SK-N-SH (cell line): ENCODE measurements at regions not wholly inside any gene's neighbourhood (a gene's known extent, or its start where the extent isn't known, plus 50 kb on each side); places are given as distances from the start of the nearest gene placed in this dataset.
"Not testable (repeated sequence)": the region's sequence is repeated elsewhere in the genome, so short reads cannot be mapped to it uniquely, and the experiment has no call there.

Experiments used
- CTCF ChIA-PET: fragments of 300-600, 350-600 bp; formaldehyde crosslinking; extraction: SDS; loops from one replicate; lab custom pipeline; 2021; lab: Yijun Ruan, JAX
- POLR2A ChIA-PET: fragments of 350-600 bp; sonication (Branson Sonifier 250); formaldehyde crosslinking; extraction: SDS; loops from one replicate; lab custom pipeline; 2020; ENCODE audit warnings: antibody characterized with exemption, inconsistent platforms; lab: Yijun Ruan, JAX
- DNase-seq: peaks from one replicate; pipeline ENCODE4 v3.0.0; 2012
- H2AFZ ChIP-seq: fragments of 200-600 bp; sonication (generic); 2 replicates; pipeline ENCODE4 v1.8.1; 2016; ENCODE audit warnings: antibody characterized with exemption, mild to moderate bottlenecking, low read depth
- H3F3A ChIP-seq: fragments of 200-600 bp; sonication (generic); replicated peaks from 2 replicates; pipeline ENCODE3; 2016; ENCODE audit warnings: antibody characterized with exemption, mild to moderate bottlenecking; ENCODE audit not compliant: insufficient read depth
- H3K27ac ChIP-seq, 2 experiments: fragments of 200-500 bp in 1 of 2; fragments of 200-600 bp in 1 of 2; sonication (Bioruptor generic) in 1 of 2; sonication (generic), shearing (Covaris generic) in 1 of 2; 2 replicates each; pipeline versions ENCODE4 v1.5.1 to v1.6.1; 2014 to 2016; ENCODE audit warnings: low read depth in 2 of 2, inconsistent platforms in 1 of 2, low read length in 1 of 2, mild to moderate bottlenecking in 1 of 2, mixed read lengths in 1 of 2
- H3K27me3 ChIP-seq: fragments of 200-600 bp; sonication (generic), shearing (Covaris generic); 2 replicates; pipeline ENCODE4 v1.6.1; 2016; ENCODE audit warnings: mixed run types; ENCODE audit not compliant: insufficient read depth
- H3K36me3 ChIP-seq, 2 experiments: fragments of 200-500 bp in 1 of 2; fragments of 200-600 bp in 1 of 2; sonication (Bioruptor generic) in 1 of 2; sonication (generic) in 1 of 2; replicated peaks in 1 of 2; 2 replicates each; pipeline versions ENCODE3 to v1.5.1; 2014 to 2016; ENCODE audit warnings: low read length in 1 of 2, mild to moderate bottlenecking in 1 of 2; ENCODE audit not compliant: insufficient read depth in 2 of 2, control insufficient read depth in 1 of 2
- H3K4me1 ChIP-seq, 2 experiments: fragments of 200-500 bp in 1 of 2; fragments of 200-600 bp in 1 of 2; sonication (Bioruptor generic) in 1 of 2; sonication (generic), shearing (Covaris generic) in 1 of 2; 2 replicates each; pipeline versions ENCODE4 v1.5.1 to v1.6.1; 2014 to 2016; ENCODE audit warnings: low read depth in 1 of 2, low read length in 1 of 2, mixed run types in 1 of 2; ENCODE audit not compliant: insufficient read depth in 2 of 2, control insufficient read depth in 1 of 2
- H3K4me2 ChIP-seq: fragments of 200-600 bp; sonication (generic), shearing (Covaris generic); 2 replicates; pipeline ENCODE4 v1.6.1; 2017; ENCODE audit warnings: mixed run types
- H3K4me3 ChIP-seq, 2 experiments: fragments of 200-500 bp in 1 of 2; fragments of 200-600 bp in 1 of 2; sonication (Bioruptor generic) in 1 of 2; sonication (generic), shearing (Covaris generic) in 1 of 2; 2 replicates each; pipeline versions ENCODE4 v1.5.1 to v1.8.1; 2014 to 2016; ENCODE audit warnings: low read depth in 2 of 2, inconsistent platforms in 1 of 2, low read length in 1 of 2, mild to moderate bottlenecking in 1 of 2, mixed read lengths in 1 of 2, moderate library complexity in 1 of 2
- H3K79me2 ChIP-seq: fragments of 200-600 bp; sonication (generic); 2 replicates; pipeline ENCODE4 v1.8.1; 2017; ENCODE audit warnings: mild to moderate bottlenecking; ENCODE audit not compliant: insufficient read depth
- H3K9ac ChIP-seq: fragments of 200-600 bp; sonication (generic); 2 replicates; pipeline ENCODE4 v1.6.1; 2017; ENCODE audit warnings: mixed run types
- H3K9me2 ChIP-seq: fragments of 200-600 bp; sonication (generic); 2 replicates; pipeline ENCODE4 v1.6.1; 2017; ENCODE audit warnings: mixed run types
- H3K9me3 ChIP-seq: fragments of 200-600 bp; sonication (generic); 2 replicates; pipeline ENCODE4 v1.6.1; 2017; ENCODE audit warnings: mixed run types, mild to moderate bottlenecking, moderate library complexity
- H4K20me1 ChIP-seq: fragments of 200-600 bp; sonication (generic); 2 replicates; pipeline ENCODE4 v1.6.1; 2017; ENCODE audit warnings: mild to moderate bottlenecking, mixed run types; ENCODE audit not compliant: insufficient read depth
- CHD2 ChIP-seq: fragments of 150-350 bp; IDR thresholded peaks from 2 replicates; pipeline ENCODE4 v1.6.1; 2018; ENCODE audit warnings: low read length; ENCODE audit not compliant: partially characterized antibody
- CTCF ChIP-seq: fragments of 200-600 bp; sonication (generic); IDR thresholded peaks from 2 replicates; pipeline ENCODE4 v1.6.1; 2017; ENCODE audit warnings: antibody characterized with exemption, mild to moderate bottlenecking, moderate library complexity
- EP300 ChIP-seq, 2 experiments: IDR thresholded peaks; 2 replicates each; pipeline versions ENCODE4 v1.4.0 to v1.6.1; 2012; ENCODE audit warnings: borderline replicate concordance in 1 of 2, low read depth in 1 of 2, low read length in 1 of 2
- FOSL2 ChIP-seq: IDR thresholded peaks from 2 replicates; pipeline ENCODE4 v1.4.0; 2012; ENCODE audit warnings: low read depth, mild to moderate bottlenecking, moderate library complexity, borderline replicate concordance
- FOXM1 ChIP-seq: IDR thresholded peaks from 2 replicates; pipeline ENCODE4 v1.4.0; 2012; ENCODE audit warnings: low read depth, mild to moderate bottlenecking
- GATA2 ChIP-seq: sonication (generic); formaldehyde crosslinking; IDR thresholded peaks from 2 replicates; pipeline ENCODE4 v1.5.0; 2020; ENCODE audit warnings: mild to moderate bottlenecking, missing genetic modification reagents
- MEF2A ChIP-seq: IDR thresholded peaks from 2 replicates; pipeline ENCODE4 v1.4.0; 2012; ENCODE audit warnings: low read depth, borderline replicate concordance
- NRF1 ChIP-seq: IDR thresholded peaks from 2 replicates; pipeline ENCODE4 v1.6.1; 2012; ENCODE audit warnings: low read depth, mild to moderate bottlenecking, low read length
- RAD21 ChIP-seq: IDR thresholded peaks from 2 replicates; pipeline ENCODE4 v1.6.1; 2012; ENCODE audit warnings: mild to moderate bottlenecking, low read length
- REST ChIP-seq: IDR thresholded peaks from 2 replicates; pipeline ENCODE4 v1.6.1; 2012; ENCODE audit warnings: mild to moderate bottlenecking, low read depth, low read length, moderate library complexity
- SIN3A ChIP-seq: IDR thresholded peaks from 2 replicates; pipeline ENCODE4 v1.6.1; 2012; ENCODE audit warnings: low read depth, mild to moderate bottlenecking, low read length, moderate library complexity, borderline replicate concordance
- SMC3 ChIP-seq: IDR thresholded peaks from 2 replicates; pipeline ENCODE4 v1.6.1; 2012; ENCODE audit warnings: low read depth, low read length, improper control_type of control experiment
- TAF1 ChIP-seq: IDR thresholded peaks from 2 replicates; pipeline ENCODE4 v1.6.1; 2012; ENCODE audit warnings: low read depth, mild to moderate bottlenecking, low read length, moderate library complexity, borderline replicate concordance
- TEAD4 ChIP-seq: IDR thresholded peaks from 2 replicates; pipeline ENCODE4 v1.4.0; 2012; ENCODE audit warnings: mild to moderate bottlenecking, borderline replicate concordance; ENCODE audit not compliant: insufficient read depth
- USF2 ChIP-seq: fragments of 150-350 bp; IDR thresholded peaks from 2 replicates; pipeline ENCODE4 v1.6.1; 2017; ENCODE audit warnings: antibody characterized with exemption, low read length, low read depth, borderline replicate concordance
- WGBS: methylation state at CpG from one replicate; pipeline ENCODE4 v1.1.6; 2017; ENCODE audit warnings: low lambda C conversion rate; 5-methylcytosine and 5-hydroxymethylcytosine counted together
- TF ChIP-seq, protein P1 (sequence below): IDR thresholded peaks from 2 replicates; pipeline ENCODE4 v1.4.0; 2012; ENCODE audit warnings: low read depth

DNA sequence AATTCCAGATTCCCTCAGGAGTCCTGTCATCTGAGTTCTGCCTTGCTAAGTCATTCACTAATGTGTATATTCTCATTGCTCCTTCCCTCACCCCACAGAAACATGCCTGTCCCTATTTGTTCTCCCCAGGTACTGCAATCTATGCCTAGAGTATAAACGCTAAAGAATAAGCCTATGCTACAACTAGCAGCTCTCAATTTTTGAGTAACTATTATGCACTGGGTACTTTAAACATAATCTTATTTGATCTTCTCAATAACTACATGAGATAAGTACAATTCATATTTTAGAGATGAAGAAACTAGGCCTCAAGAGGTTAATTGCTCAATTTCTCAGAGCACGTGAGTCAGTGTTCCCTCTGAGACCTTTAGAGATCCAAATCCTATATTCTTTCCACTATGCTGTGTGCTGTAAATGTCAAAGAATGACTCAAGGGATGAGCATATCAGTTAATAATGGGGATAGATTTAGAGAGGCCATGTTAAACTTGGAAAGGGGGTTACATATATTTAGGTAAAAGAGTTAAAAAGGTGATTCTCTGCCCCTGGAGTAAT is 423.8 kb upstream of the ADGRB3 start:
- H3F3A ChIP-seq = no peaks in the 10 kb centered on the region
- no peaks in the 10 kb centered on the region for H3K36me3 ChIP-seq
- CTCF ChIA-PET = no interaction called here
- H3K9me2 ChIP-seq = no peaks in the 10 kb centered on the region
- POLR2A ChIA-PET = no interaction called here
- H3K27ac ChIP-seq = no peak overlapping the region
- H3K9me3 ChIP-seq = no peaks in the 10 kb centered on the region
- H4K20me1 ChIP-seq = no peaks in the 10 kb centered on the region
- no peak for DNase-seq
- no peaks in the 10 kb centered on the region for H3K4me1 ChIP-seq
- no peak overlapping the region for H3K9ac ChIP-seq
- no peaks in the 10 kb centered on the region for H3K79me2 ChIP-seq
- H2AFZ ChIP-seq = no peak overlapping the region
- 46% methylated on average over 2 of the region's 2 CpGs for WGBS
- no peaks in the 10 kb centered on the region for H3K27me3 ChIP-seq
- TF ChIP-seq TEAD4 (no peak), GATA2 (CRISPR knock-in tag) (no peak)
- no peak overlapping the region for H3K4me3 ChIP-seq
- H3K4me2 ChIP-seq = no peak overlapping the region

- POLR2A ChIA-PET, H3K79me2 ChIP-seq, H3K27me3 ChIP-seq, H3K9ac ChIP-seq, H3K4me1 ChIP-seq, H3K36me3 ChIP-seq, H3K4me2 ChIP-seq, H2AFZ ChIP-seq, CTCF ChIA-PET, H3K9me2 ChIP-seq, H3F3A ChIP-seq, H3K27ac ChIP-seq, DNase-seq, H4K20me1 ChIP-seq, H3K4me3 ChIP-seq, H3K9me3 ChIP-seq: not testable (repeated sequence)
These were observed 427.5 kb upstream of the ADGRB3 start for GRCh38 chr6:68207612-68208011.

- CTCF ChIA-PET = no interaction called here
- Histone ChIP-seq H3K27ac (no peak overlapping the region), H2AFZ (no peak overlapping the region), H3K9me2 (no peaks in the 10 kb centered on the region), H3K4me2 (no peak overlapping the region), H3K4me1 (no peaks in the 10 kb centered on the region), H3K27me3 (no peaks in the 10 kb centered on the region), H3K9me3 (no peaks in the 10 kb centered on the region), H4K20me1 (no peaks in the 10 kb centered on the region), H3K4me3 (no peak overlapping the region), H3F3A (no peaks in the 10 kb centered on the region), H3K9ac (no peak overlapping the region), H3K36me3 (no peaks in the 10 kb centered on the region), H3K79me2 (no peaks in the 10 kb centered on the region)
- POLR2A ChIA-PET = no interaction called here
- DNase-seq = no peak
- TF ChIP-seq REST = no peak
- no peak for TF ChIP-seq CHD2
- TF ChIP-seq, protein P1, sequence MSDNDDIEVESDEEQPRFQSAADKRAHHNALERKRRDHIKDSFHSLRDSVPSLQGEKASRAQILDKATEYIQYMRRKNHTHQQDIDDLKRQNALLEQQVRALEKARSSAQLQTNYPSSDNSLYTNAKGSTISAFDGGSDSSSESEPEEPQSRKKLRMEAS = no peak
- TF ChIP-seq FOXM1 = no peak
- no peak for TF ChIP-seq NRF1
- TF ChIP-seq USF2 = no peak
- TF ChIP-seq SMC3 = no peak
- TF ChIP-seq MEF2A = no peak
- TF ChIP-seq EP300 (IDR thresholded peaks at IDR 0.05; ENCODE audit: borderline replicate concordance in 1 of 2, low read depth in 1 of 2, low read length in 1 of 2) = no peak
- TF ChIP-seq RAD21 = no peak
- TF ChIP-seq SIN3A = no peak
- TF ChIP-seq FOSL2 = no peak
- no peak for TF ChIP-seq TAF1
- TF ChIP-seq CTCF = no peak
- TF ChIP-seq TEAD4 = no peak
These were observed 434.2 kb upstream of the ADGRB3 start for GRCh38 chr6:68200929-68201328.
